Activated CD4-positive, alpha-beta memory T cell treated with anti-CD3 and anti-CD28 coated beads for 36 hours (primary cell): ENCODE measurements at regions not wholly inside any gene's neighbourhood (a gene's known extent, or its start where the extent isn't known, plus 50 kb on each side); places are given as distances from the start of the nearest gene placed in this dataset.

ENCODE experiments used
- CTCF ChIA-PET: fragments of 350-600 bp; sonication (Branson Sonifier 250); formaldehyde crosslinking; loops from one replicate; lab custom pipeline; 2021; ENCODE audit warnings: antibody characterized with exemption, inconsistent platforms; lab: Charles Lee
- POLR2A ChIA-PET: fragments of 350-600 bp; sonication (Branson Sonifier 250); formaldehyde crosslinking; loops from one replicate; lab custom pipeline; 2021; ENCODE audit warnings: antibody characterized with exemption; lab: Charles Lee
- DNase-seq: peaks from one replicate; pipeline ENCODE4 v3.0.0-alpha.2; 2020
- H3K27ac Mint-ChIP-seq: one replicate; pipeline ENCODE4 v1.8.0; 2021; ENCODE audit warnings: mixed read lengths
- H3K27me3 Mint-ChIP-seq: one replicate; pipeline ENCODE4 v1.8.0; 2021; ENCODE audit warnings: mixed read lengths
- H3K36me3 Mint-ChIP-seq: one replicate; pipeline ENCODE4 v1.8.0; 2021; ENCODE audit warnings: mixed read lengths
- H3K4me1 Mint-ChIP-seq: one replicate; pipeline ENCODE4 v1.8.0; 2021; ENCODE audit warnings: low read depth, mixed read lengths
- H3K4me3 Mint-ChIP-seq: one replicate; pipeline ENCODE4 v1.8.0; 2021; ENCODE audit warnings: mild to moderate bottlenecking, mixed read lengths
- H3K9me3 Mint-ChIP-seq: one replicate; pipeline ENCODE4 v1.8.0; 2021; ENCODE audit warnings: mixed read lengths
- intact Hi-C: fragments of 100-400 bp; cut with micrococcal nuclease; formaldehyde crosslinking; loops from one replicate; pipeline ENCODE4 v1.15.1; 2023

DNA sequence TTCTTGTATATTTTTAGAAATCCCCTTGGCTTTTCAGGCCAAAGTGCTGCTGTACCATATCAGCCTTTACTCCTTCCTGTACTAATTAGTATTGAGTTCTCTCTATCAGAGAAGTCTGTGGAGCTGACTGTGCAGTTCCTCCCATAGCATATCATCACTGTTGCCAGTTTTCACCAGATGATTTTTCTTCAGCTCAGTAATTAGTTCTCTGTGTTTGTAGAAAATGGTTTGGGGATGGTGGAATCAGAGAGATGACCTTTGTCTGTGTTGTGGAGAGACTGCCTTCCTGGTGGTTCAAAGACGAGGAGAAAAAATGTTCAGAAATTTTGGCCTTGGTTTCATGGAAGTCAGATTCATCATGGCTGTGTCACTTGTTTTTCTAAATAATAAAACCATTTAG is 227.5 kb upstream of the ACTBL2 start:
- H3K27me3 Mint-ChIP-seq: peaks cover 5% of the 10 kb centered on the region
- H3K9me3 Mint-ChIP-seq: peaks cover 5% of the 10 kb centered on the region
- ChIA-PET POLR2A (no interaction called here), CTCF (no interaction called here)
- DNase-seq: no peak
- intact Hi-C loops: no loop called here
- H3K4me1 Mint-ChIP-seq: no peaks in the 10 kb centered on the region
- no peak overlapping the region for H3K27ac Mint-ChIP-seq
- no peaks in the 10 kb centered on the region for H3K36me3 Mint-ChIP-seq
- H3K4me3 Mint-ChIP-seq: no peak overlapping the region

DNA sequence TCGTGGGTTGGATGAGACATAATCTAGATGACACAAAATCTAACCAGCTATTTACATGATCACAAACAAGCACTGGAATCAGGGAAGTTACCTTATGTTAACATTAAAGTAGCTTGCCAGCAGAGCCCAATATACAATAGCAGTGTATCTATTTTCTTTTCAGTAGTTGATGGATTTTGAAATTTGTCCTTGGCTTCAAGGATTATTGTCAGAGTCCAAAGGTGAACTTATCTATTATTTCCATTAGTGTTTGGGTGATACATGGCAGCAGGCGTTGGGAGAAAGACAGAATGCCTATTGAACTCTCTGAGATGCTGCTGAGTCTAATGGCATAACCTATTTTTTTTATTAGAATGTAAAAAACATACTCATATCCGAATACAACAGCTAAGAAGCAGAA is 223.2 kb upstream of the ACTBL2 start:
- H3K27ac Mint-ChIP-seq: no peak overlapping the region
- H3K36me3 Mint-ChIP-seq: no peaks in the 10 kb centered on the region
- CTCF ChIA-PET: interaction anchor here (1.4 to 1.6 kb wide), 2 partner anchors 11 to 56 kb away, joined by 3 to 4 read pairs; no protein-coding TSS in a partner anchor
- H3K4me3 Mint-ChIP-seq: no peak overlapping the region
- no peak for DNase-seq
- no peaks in the 10 kb centered on the region for H3K4me1 Mint-ChIP-seq
- POLR2A ChIA-PET: no interaction called here
- peaks cover 5% of the 10 kb centered on the region for H3K9me3 Mint-ChIP-seq
- peaks cover 3% of the 10 kb centered on the region for H3K27me3 Mint-ChIP-seq
- intact Hi-C loops: no loop called here

DNA sequence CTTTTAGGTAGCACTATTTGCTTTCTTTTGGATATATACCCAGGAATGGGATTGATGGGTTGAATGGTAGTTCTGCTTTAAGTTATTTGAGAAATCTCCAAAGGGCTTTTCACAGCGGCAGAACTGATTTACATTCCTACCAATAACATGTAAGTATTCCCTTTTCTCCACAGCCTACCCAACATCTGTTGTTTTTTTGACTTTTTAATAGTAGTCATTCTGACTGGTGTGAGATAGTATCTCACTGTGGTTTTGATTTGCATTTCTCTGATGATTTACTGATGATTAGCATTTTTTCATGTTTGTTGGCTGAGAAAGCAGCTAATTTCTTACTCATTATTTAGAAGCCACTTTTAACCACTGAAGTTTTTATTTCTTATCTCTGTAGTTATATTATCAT is 221.1 kb upstream of the ACTBL2 start:
- CTCF ChIA-PET: no interaction called here
- POLR2A ChIA-PET: no interaction called here
- Mint-ChIP-seq H3K27me3 (peaks cover 3% of the 10 kb centered on the region), H3K4me3 (no peak overlapping the region), H3K4me1 (no peaks in the 10 kb centered on the region), H3K9me3 (no peaks in the 10 kb centered on the region), H3K36me3 (no peaks in the 10 kb centered on the region), H3K27ac (no peak overlapping the region)
- no peak for DNase-seq
- intact Hi-C loops: no loop called here

DNA sequence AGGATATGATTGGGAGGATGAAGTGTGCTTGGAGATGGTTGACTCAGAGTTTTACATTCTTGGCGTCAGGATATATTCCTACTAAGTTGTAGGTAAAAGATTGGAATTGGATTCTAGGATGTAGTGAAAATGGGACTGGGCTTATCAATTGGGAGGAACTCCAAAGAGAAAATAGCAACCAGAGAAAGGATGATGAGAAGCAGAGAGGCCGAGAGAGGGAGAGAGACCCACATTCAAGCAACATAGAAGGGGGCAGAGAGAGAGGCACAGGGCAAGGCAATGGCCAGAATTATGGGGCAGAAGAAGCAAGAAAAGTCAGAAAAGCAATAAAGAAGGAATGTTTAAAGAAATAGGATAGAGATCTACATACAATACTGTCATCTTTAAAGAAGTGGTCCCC is 217.9 kb upstream of the ACTBL2 start:
- H3K36me3 Mint-ChIP-seq: no peaks in the 10 kb centered on the region
- no peak overlapping the region for H3K27ac Mint-ChIP-seq
- no peaks in the 10 kb centered on the region for H3K9me3 Mint-ChIP-seq
- CTCF ChIA-PET: no interaction called here
- no peaks in the 10 kb centered on the region for H3K4me1 Mint-ChIP-seq
- H3K27me3 Mint-ChIP-seq: peaks cover 3% of the 10 kb centered on the region
- DNase-seq: no peak
- POLR2A ChIA-PET: no interaction called here
- no peak overlapping the region for H3K4me3 Mint-ChIP-seq
- intact Hi-C loops: no loop called here

DNA sequence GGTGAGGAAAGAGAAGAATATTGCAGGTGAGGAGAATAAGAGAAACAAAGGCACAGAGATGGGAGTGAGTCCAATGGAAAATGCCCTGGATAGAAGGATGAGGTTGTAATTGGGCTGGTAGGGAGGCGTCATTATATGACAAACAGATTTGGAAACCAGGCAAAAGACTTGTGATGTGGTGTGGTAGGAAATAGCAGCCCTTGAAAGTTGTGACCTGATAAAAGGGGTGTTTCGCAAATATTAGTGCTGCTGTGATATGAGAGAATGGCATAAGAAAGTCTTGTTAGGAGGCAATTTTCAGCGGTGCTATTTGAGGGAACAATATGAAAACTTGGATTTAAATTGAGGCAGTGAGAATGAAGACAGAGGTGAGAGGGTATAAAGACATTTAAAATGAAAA is 217.5 kb upstream of the ACTBL2 start:
- POLR2A ChIA-PET: no interaction called here
- Mint-ChIP-seq H3K4me1 (no peaks in the 10 kb centered on the region), H3K4me3 (no peak overlapping the region), H3K27me3 (peaks cover 3% of the 10 kb centered on the region), H3K9me3 (no peaks in the 10 kb centered on the region), H3K36me3 (no peaks in the 10 kb centered on the region), H3K27ac (no peak overlapping the region)
- CTCF ChIA-PET: no interaction called here
- DNase-seq: no peak
- intact Hi-C loops: no loop called here

DNA sequence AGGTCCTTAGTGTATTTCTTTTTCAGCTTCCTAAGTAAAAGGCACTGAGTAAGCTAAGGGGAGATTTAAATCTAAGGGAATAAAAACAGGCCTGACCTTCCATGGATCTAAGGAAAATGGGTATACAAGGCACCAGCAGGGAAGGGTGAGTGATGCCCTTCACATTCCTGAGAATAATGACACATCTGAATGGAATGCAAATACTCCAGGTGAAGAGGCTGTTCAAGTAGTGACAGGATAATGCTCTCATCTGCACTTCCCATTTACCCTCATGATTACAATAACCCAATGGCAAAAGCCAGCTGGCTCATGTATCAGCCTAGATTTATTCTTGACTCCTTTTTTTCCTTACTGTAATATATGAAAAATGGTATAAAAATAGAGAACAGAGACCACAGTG is 216.2 kb upstream of the ACTBL2 start:
- ChIA-PET POLR2A (no interaction called here), CTCF (no interaction called here)
- H3K27ac Mint-ChIP-seq: no peak overlapping the region
- no peaks in the 10 kb centered on the region for H3K4me1 Mint-ChIP-seq
- H3K4me3 Mint-ChIP-seq: no peak overlapping the region
- H3K36me3 Mint-ChIP-seq: no peaks in the 10 kb centered on the region
- H3K9me3 Mint-ChIP-seq: no peaks in the 10 kb centered on the region
- DNase-seq: no peak
- intact Hi-C loops: no loop called here
- H3K27me3 Mint-ChIP-seq: peaks cover 3% of the 10 kb centered on the region

DNA sequence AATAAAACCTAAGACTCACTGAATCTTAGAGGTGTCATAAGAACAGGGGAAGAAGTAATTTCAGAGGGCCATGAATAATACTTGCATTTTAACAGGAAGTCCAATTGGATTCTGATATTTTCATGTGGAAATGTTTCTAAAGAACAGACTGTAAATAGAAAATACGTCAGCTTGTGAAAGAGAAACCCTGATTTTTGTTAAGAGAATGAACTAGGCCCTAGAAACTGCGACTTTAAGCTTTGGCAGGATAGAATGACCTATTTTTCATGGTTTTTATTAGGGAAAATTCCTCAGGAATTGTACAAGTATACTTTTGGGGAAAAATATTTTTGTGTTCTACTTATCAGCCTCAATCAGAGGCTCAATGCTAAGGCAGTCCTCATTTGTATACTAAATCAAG is 215.5 kb upstream of the ACTBL2 start:
- Mint-ChIP-seq H3K9me3 (no peaks in the 10 kb centered on the region), H3K4me1 (no peaks in the 10 kb centered on the region), H3K27me3 (no peaks in the 10 kb centered on the region), H3K4me3 (no peak overlapping the region), H3K27ac (no peak overlapping the region), H3K36me3 (no peaks in the 10 kb centered on the region)
- intact Hi-C loops: no loop called here
- CTCF ChIA-PET: no interaction called here
- no peak for DNase-seq
- POLR2A ChIA-PET: no interaction called here

DNA sequence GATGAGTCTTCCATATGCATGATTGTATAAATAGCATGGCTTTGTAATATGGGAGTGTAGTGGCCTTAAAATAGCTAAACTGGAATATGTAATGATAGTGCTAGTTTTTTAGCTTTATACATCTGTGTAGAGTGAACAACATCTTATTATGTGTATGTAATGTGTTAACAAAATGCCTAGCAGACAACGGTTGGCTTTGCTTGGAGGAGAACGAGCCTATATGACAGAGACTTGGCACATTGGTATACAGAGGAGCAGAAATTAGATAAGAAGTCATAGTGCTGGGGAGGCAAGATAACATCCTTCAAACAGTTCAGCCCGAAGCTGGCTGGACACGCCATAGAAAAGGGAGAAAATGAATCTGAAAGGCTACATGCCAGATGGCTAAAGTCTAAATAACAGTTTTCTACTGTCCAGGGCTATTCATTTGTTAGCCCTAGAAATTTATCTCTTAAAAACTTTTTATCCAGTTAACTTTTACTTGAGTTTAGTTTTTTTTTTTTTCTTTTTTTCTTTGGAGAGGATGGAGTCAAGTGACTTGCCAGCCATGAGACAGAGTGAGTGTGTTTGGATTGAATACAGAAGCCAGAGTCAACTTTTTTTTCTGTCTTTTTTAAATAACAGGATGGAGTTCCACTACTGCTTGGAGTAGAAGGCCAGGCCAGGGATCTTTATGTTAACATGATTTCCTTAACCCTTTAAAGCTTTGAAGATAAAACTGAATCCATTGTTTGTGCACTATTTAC is 214.4 kb upstream of the ACTBL2 start:
- Mint-ChIP-seq H3K27ac (no peak overlapping the region), H3K4me3 (no peak overlapping the region), H3K9me3 (no peaks in the 10 kb centered on the region), H3K27me3 (peaks cover under 1% of the 10 kb centered on the region), H3K4me1 (peaks cover 2% of the 10 kb centered on the region), H3K36me3 (no peaks in the 10 kb centered on the region)
- CTCF ChIA-PET: no interaction called here
- no peak for DNase-seq
- intact Hi-C loops: no loop called here
- POLR2A ChIA-PET: no interaction called here

DNA sequence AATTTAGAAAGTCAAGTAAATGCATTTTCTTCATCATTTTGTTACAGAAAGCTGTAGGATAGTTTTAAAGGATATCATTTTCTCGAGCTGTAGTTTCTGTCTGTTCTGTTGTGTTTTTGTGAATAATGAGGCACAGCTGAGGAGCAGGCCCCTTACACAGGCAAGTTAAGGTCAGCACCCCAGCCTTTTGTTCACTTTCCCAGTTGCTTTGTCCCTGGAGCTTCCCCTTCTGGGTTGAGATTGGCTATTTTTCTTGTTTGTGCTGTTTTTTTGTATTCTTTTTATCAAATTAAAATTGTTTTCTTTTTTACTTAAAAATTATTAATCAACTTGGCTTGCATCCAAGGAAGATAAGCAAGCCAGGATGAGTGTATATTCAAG is 213.8 kb upstream of the ACTBL2 start:
- POLR2A ChIA-PET: no interaction called here
- Mint-ChIP-seq H3K36me3 (no peaks in the 10 kb centered on the region), H3K9me3 (no peaks in the 10 kb centered on the region), H3K4me3 (no peak overlapping the region), H3K27me3 (peaks cover 3% of the 10 kb centered on the region), H3K4me1 (peaks cover 2% of the 10 kb centered on the region), H3K27ac (no peak overlapping the region)
- intact Hi-C loops: no loop called here
- CTCF ChIA-PET: no interaction called here
- DNase-seq: no peak

DNA sequence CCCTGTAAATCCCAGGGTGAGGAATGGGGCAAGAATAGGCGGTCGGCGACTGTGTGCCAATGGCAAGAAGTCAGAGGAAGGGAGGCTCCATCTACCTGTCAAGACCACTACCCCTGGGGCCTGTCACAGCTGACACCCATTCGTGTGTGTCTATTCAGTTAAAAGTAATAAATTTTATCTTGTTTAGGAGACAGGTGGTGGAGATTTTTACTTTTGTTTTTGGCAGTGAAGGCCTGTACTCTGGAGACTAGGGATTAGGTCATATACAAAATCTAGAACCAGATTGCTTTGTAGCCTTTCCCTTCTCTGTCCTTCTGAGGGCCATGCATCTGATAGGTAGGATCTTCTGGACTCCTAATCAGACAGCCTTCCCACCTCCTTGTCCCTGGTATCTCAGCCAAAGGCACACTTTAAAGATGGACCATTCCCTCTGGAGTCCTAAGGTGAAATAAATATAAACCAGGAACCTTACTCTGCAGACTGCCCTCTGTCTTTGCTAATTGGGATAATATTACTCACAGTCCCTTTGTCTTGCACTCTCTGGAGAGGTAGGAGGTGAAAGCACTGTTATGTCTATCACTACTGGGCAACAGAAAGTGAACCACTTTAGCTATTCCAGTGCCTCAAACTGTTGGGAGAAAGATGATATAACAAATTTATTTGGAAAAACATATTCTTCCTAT is 213.2 kb upstream of the ACTBL2 start:
- H3K27ac Mint-ChIP-seq: no peak overlapping the region
- no peak for DNase-seq
- CTCF ChIA-PET: no interaction called here
- peaks cover 2% of the 10 kb centered on the region for H3K4me1 Mint-ChIP-seq
- no peaks in the 10 kb centered on the region for H3K36me3 Mint-ChIP-seq
- intact Hi-C loops: no loop called here
- POLR2A ChIA-PET: no interaction called here
- peaks cover 3% of the 10 kb centered on the region for H3K27me3 Mint-ChIP-seq
- no peaks in the 10 kb centered on the region for H3K9me3 Mint-ChIP-seq
- H3K4me3 Mint-ChIP-seq: no peak overlapping the region

DNA sequence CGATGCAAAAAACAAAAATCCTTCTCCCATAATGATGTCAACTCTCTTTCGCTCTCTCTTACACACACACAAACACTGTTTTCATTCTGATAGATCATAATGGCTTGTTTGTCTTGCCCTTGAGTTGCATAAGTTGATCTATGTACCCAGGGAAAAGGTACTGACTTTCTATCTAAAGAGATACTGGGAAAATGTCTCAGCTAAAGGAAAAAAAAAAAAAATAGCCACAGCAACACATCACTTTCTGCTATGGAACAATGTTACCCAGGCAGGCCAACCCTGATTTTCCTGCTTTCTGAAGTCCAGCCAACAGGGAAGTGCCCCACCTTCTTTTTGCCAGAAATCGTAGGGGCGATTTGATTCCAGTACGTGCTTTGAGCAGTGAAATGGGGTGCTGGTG is 212.6 kb upstream of the ACTBL2 start:
- H3K9me3 Mint-ChIP-seq: no peaks in the 10 kb centered on the region
- peaks cover 3% of the 10 kb centered on the region for H3K27me3 Mint-ChIP-seq
- DNase-seq: no peak
- no peaks in the 10 kb centered on the region for H3K36me3 Mint-ChIP-seq
- ChIA-PET POLR2A (no interaction called here), CTCF (interaction anchor here (0.8 to 1.5 kb wide), 2 partner anchors 11 to 45 kb away, joined by 3 to 5 read pairs; no protein-coding TSS in a partner anchor)
- no peak overlapping the region for H3K27ac Mint-ChIP-seq
- H3K4me1 Mint-ChIP-seq: peaks cover 2% of the 10 kb centered on the region
- intact Hi-C loops: no loop called here
- H3K4me3 Mint-ChIP-seq: no peak overlapping the region

DNA sequence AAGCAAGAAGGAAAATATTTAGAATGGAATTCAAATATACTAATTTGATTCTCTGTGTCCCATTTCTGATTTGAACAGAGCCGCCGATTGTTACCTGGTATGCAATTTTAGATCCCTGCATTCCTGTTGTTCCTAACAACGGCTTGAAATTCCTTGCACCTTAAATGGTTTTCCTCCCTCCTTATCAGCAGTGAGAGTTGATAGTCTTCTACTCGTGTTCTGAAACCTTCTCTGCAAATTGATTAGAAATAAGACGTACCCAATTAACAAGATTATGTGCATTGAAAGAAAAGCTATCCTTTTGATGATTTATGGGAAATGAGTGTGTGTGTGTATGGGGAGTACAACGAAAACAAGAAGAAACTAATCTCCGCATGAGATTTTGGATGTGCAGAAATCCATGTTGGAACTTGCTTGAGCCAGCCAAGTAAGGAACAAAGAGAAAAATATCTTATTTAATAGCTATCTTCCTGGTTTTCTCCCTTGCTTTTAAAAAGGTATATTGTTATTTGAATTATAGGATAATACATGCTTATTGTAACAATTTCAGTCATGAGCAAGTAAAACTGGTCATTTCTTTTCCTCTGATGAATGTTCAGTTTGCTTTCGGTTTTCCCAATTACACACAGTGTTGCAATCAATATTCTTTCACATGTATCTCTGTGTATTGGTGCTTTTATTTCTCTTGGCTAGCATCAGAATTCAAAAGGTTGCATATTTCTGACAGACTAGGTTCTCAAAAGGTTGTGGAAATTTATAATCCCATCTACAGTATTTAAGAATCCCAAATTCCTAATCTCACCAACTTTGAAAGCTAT is 211.1 kb upstream of the ACTBL2 start:
- Mint-ChIP-seq H3K4me1 (peaks cover 2% of the 10 kb centered on the region), H3K9me3 (no peaks in the 10 kb centered on the region), H3K36me3 (no peaks in the 10 kb centered on the region), H3K4me3 (no peak overlapping the region), H3K27me3 (peaks cover 7% of the 10 kb centered on the region), H3K27ac (no peak overlapping the region)
- ChIA-PET POLR2A (no interaction called here), CTCF (interaction anchor here (1.5 kb wide), 1 partner anchor 43 kb away, joined by 5 read pairs; no protein-coding TSS in a partner anchor)
- intact Hi-C loops: no loop called here
- DNase-seq: no peak
